Naive B cell (primary cell): ENCODE measurements at regions not wholly inside any gene's neighbourhood (a gene's known extent, or its start where the extent isn't known, plus 50 kb on each side); places are given as distances from the start of the nearest gene placed in this dataset.

Experiments used
- ATAC-seq, 2 donors: fragments of 150-1000 bp; cut with Tn5 transposase; 2 replicates each; pipeline ENCODE4 v1.10.0; 2021; ENCODE audit warnings: low read depth in 2 of 2, mild to moderate bottlenecking in 2 of 2, moderate library complexity in 2 of 2
- DNase-seq: peaks from one replicate; pipeline ENCODE4 v3.0.0; 2022
- H3K27ac Mint-ChIP-seq, 6 donors: one replicate each; pipeline ENCODE4 v1.8.0; 2020 to 2022; ENCODE audit warnings: mild to moderate bottlenecking in 6 of 6, mixed read lengths in 6 of 6, moderate library complexity in 5 of 6, inconsistent platforms in 2 of 6
- H3K27me3 Mint-ChIP-seq, 3 donors: one replicate each; pipeline ENCODE4 v1.8.0; 2021 to 2022; ENCODE audit warnings: mixed read lengths in 3 of 3, mild to moderate bottlenecking in 1 of 3
- H3K36me3 Mint-ChIP-seq, 2 donors: one replicate each; pipeline ENCODE4 v1.8.0; 2020 to 2022; ENCODE audit warnings: mixed read lengths in 2 of 2, inconsistent platforms in 1 of 2, mild to moderate bottlenecking in 1 of 2
- H3K4me1 Mint-ChIP-seq, 3 donors: one replicate each; pipeline ENCODE4 v1.8.0; 2020 to 2022; ENCODE audit warnings: mixed read lengths in 3 of 3, inconsistent platforms in 1 of 3, mild to moderate bottlenecking in 1 of 3, moderate library complexity in 1 of 3
- H3K4me3 Mint-ChIP-seq, 8 donors: one replicate each; pipeline ENCODE4 v1.8.0; 2020 to 2022; ENCODE audit warnings: mild to moderate bottlenecking in 8 of 8, mixed read lengths in 8 of 8, moderate library complexity in 8 of 8, inconsistent platforms in 2 of 8
- H3K9me3 Mint-ChIP-seq, 7 donors: one replicate each; pipeline ENCODE4 v1.8.0; 2020 to 2022; ENCODE audit warnings: mixed read lengths in 7 of 7, mild to moderate bottlenecking in 5 of 7, inconsistent platforms in 2 of 7, moderate library complexity in 1 of 7

DNA sequence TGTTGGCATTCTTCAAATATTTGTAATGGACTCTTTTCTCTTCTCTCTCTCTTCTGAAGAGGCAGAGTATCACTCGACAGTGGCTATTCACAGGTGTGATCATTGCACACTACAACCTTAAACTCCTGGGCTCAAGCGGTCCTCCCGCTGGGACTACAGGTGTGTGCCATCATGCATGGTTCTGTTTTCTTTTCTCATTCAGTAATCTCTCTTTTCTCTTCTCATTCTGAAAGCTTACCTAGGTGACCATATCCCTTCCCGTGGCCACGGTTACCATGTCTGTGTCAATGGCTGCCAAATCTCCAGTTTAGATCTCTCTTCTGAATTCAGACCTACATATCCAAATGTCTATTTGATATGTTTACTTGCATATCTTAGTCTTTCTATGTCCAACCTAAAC lies 96.3 kb downstream of the SOX2 start:
- peak overlapping the region in 1 of 8 donors; percentile 6 for H3K4me3 Mint-ChIP-seq
- H3K4me1 Mint-ChIP-seq, result peaks cover 0 to 14% (median 2%) of the 10 kb centered on the region in 3 donors
- no peaks in the 10 kb centered on the region for H3K27me3 Mint-ChIP-seq
- peaks cover 0 to 9% (median 0%) of the 10 kb centered on the region in 7 donors for H3K9me3 Mint-ChIP-seq
- peak overlapping the region in 1 of 6 donors; percentile 18 for H3K27ac Mint-ChIP-seq
- DNase-seq (no peak), ATAC-seq (no peak)
- H3K36me3 Mint-ChIP-seq, result no peaks in the 10 kb centered on the region

DNA sequence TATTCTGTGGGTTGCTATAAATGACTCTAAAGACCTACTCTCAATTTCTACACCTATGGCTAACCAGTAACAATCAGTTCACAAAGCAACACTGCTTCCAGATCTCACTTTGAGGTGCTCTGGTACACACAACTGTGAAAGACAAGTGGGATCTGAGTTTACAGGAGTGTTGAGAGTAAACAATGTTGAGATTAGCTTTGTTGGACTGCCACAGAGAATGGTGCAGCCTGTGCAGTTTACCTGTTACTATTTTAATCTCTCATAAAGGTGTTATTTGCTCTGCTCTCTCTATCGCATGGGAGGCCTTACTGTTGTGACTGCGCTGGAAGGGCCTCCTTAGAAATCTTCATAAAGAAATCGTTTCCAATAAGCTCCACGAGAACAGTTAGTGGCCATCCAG lies 112.0 kb downstream of the SOX2 start:
- H3K9me3 Mint-ChIP-seq, result peaks cover 0 to 4% (median 1%) of the 10 kb centered on the region in 7 donors
- ATAC-seq, result no peak
- no peak overlapping the region for H3K4me3 Mint-ChIP-seq
- H3K27ac Mint-ChIP-seq, result no peak overlapping the region
- no peaks in the 10 kb centered on the region for H3K4me1 Mint-ChIP-seq
- no peak for DNase-seq
- H3K36me3 Mint-ChIP-seq, result no peaks in the 10 kb centered on the region
- H3K27me3 Mint-ChIP-seq, result no peaks in the 10 kb centered on the region

GRCh38 chr3:181824961-181825360 lies 113.2 kb downstream of the SOX2 start:
- no peak overlapping the region for H3K27ac Mint-ChIP-seq
- H3K27me3 Mint-ChIP-seq, result no peaks in the 10 kb centered on the region
- no peaks in the 10 kb centered on the region for H3K4me1 Mint-ChIP-seq
- H3K4me3 Mint-ChIP-seq, result no peak overlapping the region
- no peak for DNase-seq
- peaks cover 0 to 4% (median 2%) of the 10 kb centered on the region in 7 donors for H3K9me3 Mint-ChIP-seq
- no peaks in the 10 kb centered on the region for H3K36me3 Mint-ChIP-seq
- no peak for ATAC-seq

- Mint-ChIP-seq H3K36me3 (no peaks in the 10 kb centered on the region), H3K27ac (no peak overlapping the region), H3K27me3 (no peaks in the 10 kb centered on the region), H3K4me1 (no peaks in the 10 kb centered on the region), H3K4me3 (no peak overlapping the region), H3K9me3 (peaks cover 0 to 6% (median 0%) of the 10 kb centered on the region in 7 donors)
- ATAC-seq (no peak), DNase-seq (no peak)
Observed at GRCh38 chr3:181839039-181839915, 127.6 kb downstream of the SOX2 start.

DNA sequence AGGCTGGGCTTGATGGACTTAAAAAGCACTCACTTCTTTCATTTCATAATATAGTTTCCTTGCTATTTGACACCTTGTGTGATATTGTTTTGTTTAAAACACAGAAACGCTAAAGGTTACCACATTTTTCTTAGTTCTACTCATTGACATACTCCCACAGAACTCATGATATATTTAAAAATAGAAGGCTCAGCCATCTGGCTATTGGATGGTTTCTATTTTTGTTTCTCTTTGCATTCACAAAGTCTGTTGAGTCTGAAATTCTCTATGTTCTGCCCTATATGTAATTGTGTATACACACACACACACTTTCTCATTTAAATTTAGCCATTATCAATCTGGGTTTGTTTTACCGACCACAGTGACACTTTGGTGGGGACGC lies 128.2 kb downstream of the SOX2 start:
- ATAC-seq (no peak), DNase-seq (no peak)
- H3K4me3 Mint-ChIP-seq, result no peak overlapping the region
- H3K36me3 Mint-ChIP-seq, result no peaks in the 10 kb centered on the region
- H3K4me1 Mint-ChIP-seq, result no peaks in the 10 kb centered on the region
- peaks cover 0 to 6% (median 0%) of the 10 kb centered on the region in 7 donors for H3K9me3 Mint-ChIP-seq
- H3K27ac Mint-ChIP-seq, result no peak overlapping the region
- no peaks in the 10 kb centered on the region for H3K27me3 Mint-ChIP-seq

DNA sequence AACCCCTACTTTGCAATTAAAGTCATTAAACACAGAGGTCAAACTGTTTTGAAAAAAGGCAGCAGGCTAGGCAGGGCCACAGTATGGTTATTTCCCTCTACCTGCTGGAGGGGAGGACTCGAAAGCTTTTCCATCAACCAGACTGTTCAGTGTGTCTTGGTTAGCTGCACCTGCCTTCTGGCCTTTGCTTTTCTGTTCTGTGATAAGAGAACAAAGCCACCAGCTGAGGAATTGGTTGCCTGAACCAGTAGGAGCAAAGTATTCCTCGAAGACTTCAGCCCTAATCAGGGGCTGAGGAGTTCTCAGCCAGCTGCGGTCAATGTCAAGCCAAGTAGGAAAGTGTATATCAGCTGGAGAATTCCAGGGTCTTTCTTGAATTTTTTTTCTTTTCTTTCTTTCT lies 132.5 kb downstream of the SOX2 start:
- H3K36me3 Mint-ChIP-seq, result no peaks in the 10 kb centered on the region

GRCh38 chr3:181847276-181847675 lies 135.6 kb downstream of the SOX2 start:
- Mint-ChIP-seq H3K36me3 (no peaks in the 10 kb centered on the region), H3K4me3 (no peak overlapping the region), H3K9me3 (peaks cover 0 to 2% (median 0%) of the 10 kb centered on the region in 7 donors), H3K4me1 (no peaks in the 10 kb centered on the region), H3K27ac (no peak overlapping the region), H3K27me3 (no peaks in the 10 kb centered on the region)
- no peak for DNase-seq
- no peak for ATAC-seq

More for the DNA sequence above, 132.5 kb downstream of the SOX2 start:
- no peak overlapping the region for H3K4me3 Mint-ChIP-seq
- H3K27me3 Mint-ChIP-seq, result no peaks in the 10 kb centered on the region
- no peaks in the 10 kb centered on the region for H3K4me1 Mint-ChIP-seq
- ATAC-seq (no peak), DNase-seq (no peak)
- H3K9me3 Mint-ChIP-seq, result peaks cover 0 to 6% (median 0%) of the 10 kb centered on the region in 7 donors
- no peak overlapping the region for H3K27ac Mint-ChIP-seq

- DNase-seq, result no peak
- peaks cover 0 to 4% (median 0%) of the 10 kb centered on the region in 7 donors for H3K9me3 Mint-ChIP-seq
Observed at GRCh38 chr3:181851063-181851462, 139.3 kb downstream of the SOX2 start.

GRCh38 chr3:181855825-181856224 lies 144.1 kb downstream of the SOX2 start:
- no peak for DNase-seq
- ATAC-seq, result no peak
- Mint-ChIP-seq H3K27ac (no peak overlapping the region), H3K9me3 (peaks cover 0 to 4% (median 0%) of the 10 kb centered on the region in 7 donors), H3K27me3 (no peaks in the 10 kb centered on the region), H3K36me3 (no peaks in the 10 kb centered on the region), H3K4me3 (no peak overlapping the region), H3K4me1 (no peaks in the 10 kb centered on the region)

More at GRCh38 chr3:181851063-181851462, 139.3 kb downstream of the SOX2 start:
- H3K36me3 Mint-ChIP-seq, result no peaks in the 10 kb centered on the region
- H3K27me3 Mint-ChIP-seq, result no peaks in the 10 kb centered on the region
- ATAC-seq, result no peak
- H3K27ac Mint-ChIP-seq, result no peak overlapping the region
- no peak overlapping the region for H3K4me3 Mint-ChIP-seq
- no peaks in the 10 kb centered on the region for H3K4me1 Mint-ChIP-seq

- no peaks in the 10 kb centered on the region for H3K36me3 Mint-ChIP-seq
- H3K27me3 Mint-ChIP-seq, result peaks cover 0 to 6% (median 0%) of the 10 kb centered on the region in 3 donors
- peaks cover 0 to 5% (median 0%) of the 10 kb centered on the region in 7 donors for H3K9me3 Mint-ChIP-seq
- ATAC-seq, result no peak
- no peak overlapping the region for H3K4me3 Mint-ChIP-seq
- DNase-seq, result no peak
- H3K4me1 Mint-ChIP-seq, result no peaks in the 10 kb centered on the region
- no peak overlapping the region for H3K27ac Mint-ChIP-seq
Observed at GRCh38 chr3:181859518-181859917, 147.8 kb downstream of the SOX2 start.

GRCh38 chr3:181860235-181860634 lies 148.5 kb downstream of the SOX2 start:
- no peak overlapping the region for H3K27ac Mint-ChIP-seq
- no peak overlapping the region for H3K4me3 Mint-ChIP-seq
- ATAC-seq (no peak), DNase-seq (no peak)
- no peaks in the 10 kb centered on the region for H3K36me3 Mint-ChIP-seq
- H3K9me3 Mint-ChIP-seq, result peaks cover 0 to 5% (median 0%) of the 10 kb centered on the region in 7 donors
- H3K27me3 Mint-ChIP-seq, result peaks cover 0 to 6% (median 0%) of the 10 kb centered on the region in 3 donors
- H3K4me1 Mint-ChIP-seq, result no peaks in the 10 kb centered on the region

DNA sequence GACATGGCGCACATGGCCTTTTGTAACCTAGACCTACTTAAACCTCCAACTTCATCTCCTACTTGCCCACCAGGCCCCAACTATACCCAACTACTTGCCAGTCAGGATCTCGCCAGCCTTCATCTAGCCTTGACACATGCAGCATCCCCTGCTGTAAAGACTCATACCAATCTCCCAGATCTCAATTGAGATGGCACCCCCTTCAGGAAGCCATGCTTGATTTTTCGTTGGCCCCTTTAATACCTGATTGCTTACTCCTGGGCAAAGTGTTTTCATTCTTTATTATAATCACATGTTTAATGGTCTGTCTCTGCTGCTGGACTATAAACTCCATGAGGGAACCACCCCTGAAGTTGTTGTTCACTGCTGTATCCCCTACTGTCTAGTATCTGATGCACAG lies 150.8 kb downstream of the SOX2 start:
- Mint-ChIP-seq H3K27me3 (peaks cover 0 to 6% (median 0%) of the 10 kb centered on the region in 3 donors), H3K4me3 (no peak overlapping the region), H3K36me3 (no peaks in the 10 kb centered on the region), H3K27ac (no peak overlapping the region), H3K9me3 (peaks cover 0 to 5% (median 0%) of the 10 kb centered on the region in 7 donors), H3K4me1 (no peaks in the 10 kb centered on the region)
- ATAC-seq, result no peak
- DNase-seq, result no peak

DNA sequence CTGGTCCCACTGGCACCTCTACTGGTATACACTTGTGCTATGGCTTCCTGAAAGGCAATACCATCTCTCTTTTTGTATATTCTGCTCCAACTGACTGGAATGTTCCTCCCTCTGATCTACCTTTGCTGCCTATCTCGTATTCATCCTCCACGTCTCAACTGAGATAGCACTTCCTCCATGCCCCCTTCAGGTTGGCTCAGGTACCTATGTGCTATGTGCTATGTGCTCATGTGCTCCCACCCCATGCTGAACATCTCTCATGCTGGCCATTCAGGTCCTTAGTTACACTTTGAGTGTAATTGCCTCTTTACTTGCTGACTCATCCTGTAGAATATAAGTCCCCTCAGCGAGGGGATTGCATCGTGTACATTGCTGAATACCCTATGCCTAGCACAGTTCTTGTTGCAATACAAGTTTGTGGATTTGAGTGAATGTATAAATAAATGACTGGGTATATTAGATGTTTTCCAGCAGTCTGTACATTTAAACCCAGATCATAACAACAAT lies 156.9 kb downstream of the SOX2 start:
- Mint-ChIP-seq H3K4me3 (no peak overlapping the region), H3K9me3 (peaks cover 0 to 5% (median 0%) of the 10 kb centered on the region in 7 donors), H3K4me1 (no peaks in the 10 kb centered on the region), H3K27ac (no peak overlapping the region), H3K27me3 (peaks cover 0 to 8% (median 7%) of the 10 kb centered on the region in 3 donors), H3K36me3 (no peaks in the 10 kb centered on the region)
- DNase-seq, result no peak
- no peak for ATAC-seq

- H3K27me3 Mint-ChIP-seq, result peaks cover 0 to 8% (median 7%) of the 10 kb centered on the region in 3 donors
- no peaks in the 10 kb centered on the region for H3K36me3 Mint-ChIP-seq
- no peak overlapping the region for H3K4me3 Mint-ChIP-seq
- DNase-seq (no peak), ATAC-seq (no peak)
- no peaks in the 10 kb centered on the region for H3K4me1 Mint-ChIP-seq
- peaks cover 0 to 5% (median 0%) of the 10 kb centered on the region in 7 donors for H3K9me3 Mint-ChIP-seq
- no peak overlapping the region for H3K27ac Mint-ChIP-seq
Observed at GRCh38 chr3:181872887-181873286, 161.2 kb downstream of the SOX2 start.
